Activated naive CD4-positive, alpha-beta T cell treated with anti-CD3 and anti-CD28 coated beads, Interleukin-2, amount 50 U/mL, for 16 hours (primary cell): ENCODE measurements at regions not wholly inside any gene's neighbourhood (a gene's known extent, or its start where the extent isn't known, plus 50 kb on each side); places are given as distances from the start of the nearest gene placed in this dataset.
A peak's percentile ranks its signal among the peaks of the same experiment; 100 is the strongest.

Source experiments
- DNase-seq: peaks from one replicate; pipeline ENCODE4 v3.0.0-alpha.2; 2020

DNA sequence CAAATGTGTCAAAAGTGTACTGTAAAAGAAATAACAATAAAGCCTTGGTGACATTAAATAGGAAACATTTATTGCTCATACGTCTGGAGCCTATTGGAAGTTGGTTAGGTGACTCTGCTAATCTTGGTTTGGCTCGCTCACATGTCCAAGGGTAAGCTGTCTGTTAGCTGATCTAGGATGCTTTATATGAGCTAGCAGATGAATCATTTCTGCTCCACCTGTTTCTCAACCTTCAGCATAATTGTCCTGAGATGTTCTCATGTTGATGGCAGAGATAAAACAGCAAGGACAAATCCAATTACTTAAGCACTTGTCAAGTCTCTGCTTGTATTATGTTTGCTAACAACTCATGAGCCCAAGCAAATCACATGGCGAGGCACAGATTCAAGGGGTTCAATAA, 56.0 kb upstream of the CD53 start:
- DNase-seq = no peak

GRCh38 chr1:110811529-110811928, 61.4 kb upstream of the CD53 start:
- no peak for DNase-seq

- DNase-seq = no peak
These were observed 72.9 kb upstream of the CD53 start for GRCh38 chr1:110800079-110800478.

DNA sequence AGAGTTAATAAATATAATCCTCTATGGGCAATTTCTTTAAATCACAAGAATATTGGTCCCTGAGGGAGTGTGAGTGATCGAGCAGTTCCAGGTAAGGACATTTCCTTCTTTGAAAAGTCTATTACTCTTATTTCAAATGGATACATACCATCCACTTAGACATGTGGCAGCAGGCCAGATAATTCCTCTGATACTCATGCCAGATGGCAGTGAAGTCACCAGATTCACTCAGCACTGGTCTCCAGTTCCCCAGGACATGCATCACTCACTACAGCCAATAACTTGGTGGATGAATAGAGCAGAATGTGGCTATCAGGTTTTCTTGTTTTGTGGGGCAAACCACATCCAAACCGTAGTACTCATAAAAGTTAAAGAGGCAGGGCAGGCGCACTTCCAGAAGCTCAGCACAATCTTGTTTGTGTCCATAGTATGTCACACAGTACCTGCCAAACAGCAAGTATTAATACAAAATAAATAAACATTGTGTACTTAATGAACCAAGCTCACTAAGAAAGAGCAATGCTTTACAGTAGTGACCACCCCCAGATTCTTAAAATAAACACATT, 74.2 kb upstream of the CD53 start:
- no peak for DNase-seq

DNA sequence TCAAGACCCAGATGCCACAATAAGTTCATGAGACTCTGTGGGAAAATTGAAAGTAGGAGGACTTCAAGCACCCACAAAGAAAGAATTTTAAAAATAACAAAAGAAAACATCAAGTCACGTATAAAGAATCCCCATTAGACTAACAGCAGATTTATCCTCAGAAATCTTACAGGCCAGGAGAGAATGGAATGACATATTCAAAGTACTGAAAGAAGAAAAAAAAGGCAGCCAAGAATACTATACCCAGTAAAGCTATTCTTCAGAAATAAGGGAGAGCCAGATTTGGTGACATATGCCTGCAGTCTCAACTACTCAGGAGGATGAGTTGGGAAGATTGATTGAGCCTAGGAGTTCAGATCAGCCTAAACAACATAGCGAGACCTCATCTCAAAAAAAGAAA, 84.3 kb upstream of the CD53 start:
- no peak for DNase-seq

- DNase-seq = no peak
These were observed 85.4 kb upstream of the CD53 start for GRCh38 chr1:110787328-110788071.

- no peak for DNase-seq
These were observed 86.1 kb upstream of the CD53 start for GRCh38 chr1:110786802-110787327.

GRCh38 chr1:110785612-110786011, 87.3 kb upstream of the CD53 start:
- no peak for DNase-seq

DNA sequence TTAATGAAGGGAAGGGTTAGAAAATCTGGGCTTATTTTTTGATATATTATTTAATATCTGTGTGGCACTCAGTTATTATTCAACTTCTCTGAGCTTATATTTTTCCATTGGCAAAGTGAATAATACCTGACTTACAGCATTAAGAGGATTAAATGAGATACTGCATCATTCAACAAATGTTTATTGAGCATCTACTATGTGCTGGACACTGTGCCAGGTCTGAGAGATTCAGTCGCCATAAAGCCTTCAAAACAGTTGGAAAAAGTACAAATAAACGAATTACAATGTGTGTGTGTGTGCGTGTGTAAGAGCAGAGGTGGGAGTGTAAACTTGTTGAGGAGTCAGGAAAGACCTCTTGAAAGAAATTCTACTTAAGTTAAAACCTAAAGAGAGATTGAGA, 87.9 kb upstream of the CD53 start:
- no peak for DNase-seq

GRCh38 chr1:110783292-110783918, 89.5 kb upstream of the CD53 start:
- DNase-seq = peak; percentile 38

- no peak for DNase-seq
These were observed 91.4 kb upstream of the CD53 start for GRCh38 chr1:110781525-110781924.

GRCh38 chr1:110780600-110781484, 92.1 kb upstream of the CD53 start:
- DNase-seq = peak; percentile 65

DNA sequence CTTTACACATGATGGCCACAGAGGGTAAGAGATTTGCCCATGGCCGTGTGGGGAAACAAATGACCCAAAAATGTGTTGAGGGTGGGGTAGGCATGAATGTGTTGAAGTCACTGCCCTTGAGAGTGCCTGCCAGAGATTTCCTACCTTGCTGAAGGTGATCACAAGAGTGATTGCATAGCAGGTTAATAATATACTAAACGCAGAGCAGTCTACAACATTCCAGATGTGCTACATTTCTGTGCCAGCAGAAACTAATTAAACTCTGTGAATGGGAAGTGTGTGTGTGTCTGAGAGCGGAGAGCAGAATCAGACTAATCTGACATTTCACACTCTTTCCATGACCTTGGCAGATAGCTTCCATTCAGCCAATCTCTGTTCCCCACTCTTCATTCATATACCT, 93.3 kb upstream of the CD53 start:
- DNase-seq = no peak

DNA sequence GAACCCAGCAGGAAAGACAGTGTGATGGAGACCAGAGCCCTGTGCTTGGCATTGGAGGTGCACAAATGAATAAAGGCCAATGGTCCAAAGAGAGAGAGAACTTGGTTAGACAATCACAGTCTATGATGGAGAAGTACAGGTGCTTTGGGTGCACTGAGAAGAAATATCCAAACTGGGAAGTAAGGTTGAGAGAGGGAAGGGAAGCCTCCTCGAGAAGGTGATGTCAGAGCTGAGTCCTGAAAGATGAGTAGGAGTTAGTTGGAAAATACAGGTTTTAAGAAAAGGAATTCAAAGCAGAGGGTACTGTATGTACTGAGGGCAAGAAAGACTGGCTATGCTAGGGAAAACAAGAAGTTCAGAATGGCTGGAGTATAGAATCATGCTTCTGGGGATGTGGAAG, 94.1 kb upstream of the CD53 start:
- DNase-seq = no peak

- no peak for DNase-seq
These were observed 95.7 kb upstream of the CD53 start for GRCh38 chr1:110777228-110777627.

DNA sequence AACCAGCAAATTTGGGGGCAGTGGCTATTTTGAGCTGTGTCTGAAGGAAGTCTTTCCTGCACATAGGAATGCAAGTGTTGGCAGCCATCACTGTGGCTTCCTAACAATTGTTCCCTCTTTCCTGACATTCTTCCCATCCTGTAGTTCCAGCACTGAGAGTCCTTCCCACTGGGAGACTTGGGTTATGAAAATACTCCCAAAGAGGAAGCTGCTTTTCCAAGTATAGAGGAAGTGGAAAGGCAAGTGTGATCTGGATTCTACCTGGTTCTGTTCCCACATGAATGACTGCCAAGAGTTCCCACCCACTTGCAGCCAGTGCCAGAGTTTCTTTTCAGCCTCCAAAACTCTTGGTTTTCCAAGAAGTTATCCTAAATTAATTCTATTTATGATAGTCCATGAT, 98.5 kb upstream of the CD53 start:
- DNase-seq = no peak

GRCh38 chr1:110773813-110774212, 99.1 kb upstream of the KCNA3 start:
- no peak for DNase-seq

DNA sequence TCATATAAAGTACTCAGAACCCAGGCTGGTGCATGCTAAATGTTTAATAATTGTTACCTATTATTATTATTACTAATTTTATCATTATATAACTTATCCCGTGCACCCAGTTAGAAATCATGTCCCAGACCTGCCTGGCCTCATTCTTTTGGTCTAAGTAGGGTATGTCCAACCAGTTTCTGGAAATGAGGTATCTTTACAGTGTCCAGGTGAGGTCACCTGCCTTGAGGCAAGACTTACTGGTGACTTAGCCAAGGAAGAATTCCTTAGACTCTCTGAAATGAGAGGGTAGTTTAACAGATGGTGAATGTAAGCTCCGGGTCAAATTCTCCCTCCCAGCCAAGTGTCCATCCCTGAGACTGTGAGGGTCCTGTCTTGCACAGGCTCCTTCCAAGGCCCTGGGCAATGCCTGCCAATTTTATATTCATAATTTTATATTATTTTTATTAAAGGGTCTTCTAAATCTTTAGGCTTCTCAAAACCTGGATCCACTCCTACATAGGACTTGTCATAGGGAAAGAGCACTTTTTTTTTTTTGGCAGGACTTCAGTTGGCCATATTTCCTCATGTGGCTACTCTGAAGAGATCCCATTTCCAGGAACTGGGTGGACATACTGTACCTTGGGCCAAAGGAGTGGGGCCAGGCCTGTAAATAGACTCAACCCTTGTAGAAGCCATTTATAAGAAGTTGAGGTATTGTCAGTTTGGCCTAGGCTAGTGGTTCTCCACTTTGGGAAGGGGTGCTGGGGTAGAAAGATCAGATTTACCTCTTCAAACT, 96.7 kb upstream of the KCNA3 start:
- DNase-seq = no peak

DNA sequence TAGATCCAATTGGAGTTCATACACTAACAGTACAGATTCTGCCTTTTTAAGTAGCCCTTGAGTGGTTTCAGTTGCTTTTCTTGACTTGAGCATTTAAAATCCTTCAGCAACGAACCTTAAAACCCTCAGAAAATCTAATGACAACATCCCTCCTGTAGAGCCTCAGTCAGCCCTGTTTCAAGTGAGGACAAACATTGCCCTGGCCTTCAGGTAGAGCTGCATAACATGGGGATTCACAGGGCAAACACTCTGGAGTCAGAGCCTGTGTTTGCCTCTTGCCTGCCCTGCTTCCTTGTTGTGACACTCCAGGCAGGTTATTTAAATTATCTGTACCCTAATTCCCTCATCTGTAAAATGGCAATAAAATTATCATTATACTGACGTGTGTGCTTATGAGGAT, 96.1 kb upstream of the KCNA3 start:
- no peak for DNase-seq

GRCh38 chr1:110768605-110769004, 93.9 kb upstream of the KCNA3 start:
- DNase-seq = no peak

DNA sequence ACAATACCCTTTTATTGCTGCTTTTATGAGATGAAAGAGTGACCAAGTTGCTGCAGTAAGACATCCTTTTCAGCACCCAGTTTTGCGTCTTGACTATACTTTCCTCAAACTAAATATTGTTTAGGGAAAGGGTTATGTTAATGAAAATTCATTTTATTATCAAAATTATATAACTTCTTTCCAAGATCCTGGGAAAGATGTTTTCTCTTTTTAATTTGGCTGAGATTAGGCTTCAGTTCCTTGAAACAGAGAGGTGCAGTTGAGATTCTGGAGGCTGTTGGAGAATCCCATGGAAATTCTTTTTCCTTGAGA, 91.6 kb upstream of the KCNA3 start:
- no peak for DNase-seq

GRCh38 chr1:110765640-110766335, 91.0 kb upstream of the KCNA3 start:
- peak; percentile 42 for DNase-seq
